KOPT-K1 (cell line): ENCODE measurements at regions not wholly inside any gene's neighbourhood (a gene's known extent, or its start where the extent isn't known, plus 50 kb on each side); places are given as distances from the start of the nearest gene placed in this dataset.
"Not testable (repeated sequence)": the region's sequence is repeated elsewhere in the genome, so short reads cannot be mapped to it uniquely, and the experiment has no call there.

Experiments
- H3K27ac ChIP-seq: fragments of 200-600 bp; sonication (generic); 2 replicates; pipeline ENCODE4 v1.5.1; 2016; ENCODE audit warnings: antibody characterized with exemption, mild to moderate bottlenecking, low read depth, low read length; ENCODE audit not compliant: poor library complexity, severe bottlenecking
- H3K36me3 ChIP-seq: fragments of 200-600 bp; sonication (generic); 2 replicates; pipeline ENCODE4 v1.5.1; 2017; ENCODE audit warnings: antibody characterized with exemption, mild to moderate bottlenecking, low read length, moderate library complexity; ENCODE audit not compliant: insufficient read depth
- H3K9me3 ChIP-seq: fragments of 200-600 bp; sonication (generic); 2 replicates; pipeline ENCODE4 v1.5.1; 2017; ENCODE audit warnings: antibody characterized with exemption, low read length, mild to moderate bottlenecking; ENCODE audit not compliant: insufficient read depth, poor library complexity, severe bottlenecking

- H3K27ac ChIP-seq = no peak overlapping the region
- H3K36me3 ChIP-seq = no peaks in the 10 kb centered on the region
- H3K9me3 ChIP-seq = no peaks in the 10 kb centered on the region
Measured at GRCh38 chr4:128450326-128451120, 162.9 kb upstream of the PGRMC2 start.

GRCh38 chr4:128449251-128449650 lies 161.6 kb upstream of the PGRMC2 start:
- Histone ChIP-seq H3K27ac (no peak overlapping the region), H3K36me3 (no peaks in the 10 kb centered on the region), H3K9me3 (no peaks in the 10 kb centered on the region)

GRCh38 chr4:128444544-128445302 lies 157.1 kb upstream of the PGRMC2 start:
- Histone ChIP-seq H3K27ac (no peak overlapping the region), H3K9me3 (peaks cover 14% of the 10 kb centered on the region), H3K36me3 (no peaks in the 10 kb centered on the region)

- H3K9me3 ChIP-seq = peaks cover 14% of the 10 kb centered on the region
- H3K36me3 ChIP-seq = no peaks in the 10 kb centered on the region
- H3K27ac ChIP-seq = no peak overlapping the region
Measured at GRCh38 chr4:128440923-128441322, 153.3 kb upstream of the PGRMC2 start.

- not testable (repeated sequence) for H3K36me3 ChIP-seq, H3K27ac ChIP-seq
- peaks cover 14% of the 10 kb centered on the region for H3K9me3 ChIP-seq
Measured at GRCh38 chr4:128437023-128437422, 149.4 kb upstream of the PGRMC2 start.

- H3K9me3 ChIP-seq, H3K27ac ChIP-seq, H3K36me3 ChIP-seq: not testable (repeated sequence)
Measured at GRCh38 chr4:128429023-128429613, 141.5 kb upstream of the PGRMC2 start.

- no peaks in the 10 kb centered on the region for H3K9me3 ChIP-seq
- H3K27ac ChIP-seq = no peak overlapping the region
- no peaks in the 10 kb centered on the region for H3K36me3 ChIP-seq
Measured at GRCh38 chr4:128428397-128428796, 140.8 kb upstream of the PGRMC2 start.

- Histone ChIP-seq H3K36me3 (no peaks in the 10 kb centered on the region), H3K27ac (no peak overlapping the region), H3K9me3 (no peaks in the 10 kb centered on the region)
Measured at GRCh38 chr4:128427832-128428366, 140.3 kb upstream of the PGRMC2 start.

GRCh38 chr4:128424527-128425497 lies 137.2 kb upstream of the PGRMC2 start:
- no peak overlapping the region for H3K27ac ChIP-seq
- H3K9me3 ChIP-seq = no peaks in the 10 kb centered on the region
- no peaks in the 10 kb centered on the region for H3K36me3 ChIP-seq

- not testable (repeated sequence) for H3K36me3 ChIP-seq, H3K9me3 ChIP-seq, H3K27ac ChIP-seq
Measured at GRCh38 chr4:128422296-128422695, 134.7 kb upstream of the PGRMC2 start.

- Histone ChIP-seq H3K9me3 (no peaks in the 10 kb centered on the region), H3K36me3 (no peaks in the 10 kb centered on the region), H3K27ac (no peak overlapping the region)
Measured at GRCh38 chr4:128416921-128417320, 129.3 kb upstream of the PGRMC2 start.

GRCh38 chr4:128410037-128410436 lies 122.4 kb upstream of the PGRMC2 start:
- no peak overlapping the region for H3K27ac ChIP-seq
- no peaks in the 10 kb centered on the region for H3K9me3 ChIP-seq
- no peaks in the 10 kb centered on the region for H3K36me3 ChIP-seq

GRCh38 chr4:128403586-128403985 lies 116.0 kb upstream of the PGRMC2 start:
- no peaks in the 10 kb centered on the region for H3K9me3 ChIP-seq
- no peaks in the 10 kb centered on the region for H3K36me3 ChIP-seq
- H3K27ac ChIP-seq = no peak overlapping the region

- H3K9me3 ChIP-seq = no peaks in the 10 kb centered on the region
- no peak overlapping the region for H3K27ac ChIP-seq
- H3K36me3 ChIP-seq = no peaks in the 10 kb centered on the region
Measured at GRCh38 chr4:128394778-128395177, 107.2 kb upstream of the PGRMC2 start.
